ENCODE measurements at regions not wholly inside any gene's neighbourhood (a gene's known extent, or its start where the extent isn't known, plus 50 kb on each side); places are given as distances from the start of the nearest gene placed in this dataset.

DNA sequence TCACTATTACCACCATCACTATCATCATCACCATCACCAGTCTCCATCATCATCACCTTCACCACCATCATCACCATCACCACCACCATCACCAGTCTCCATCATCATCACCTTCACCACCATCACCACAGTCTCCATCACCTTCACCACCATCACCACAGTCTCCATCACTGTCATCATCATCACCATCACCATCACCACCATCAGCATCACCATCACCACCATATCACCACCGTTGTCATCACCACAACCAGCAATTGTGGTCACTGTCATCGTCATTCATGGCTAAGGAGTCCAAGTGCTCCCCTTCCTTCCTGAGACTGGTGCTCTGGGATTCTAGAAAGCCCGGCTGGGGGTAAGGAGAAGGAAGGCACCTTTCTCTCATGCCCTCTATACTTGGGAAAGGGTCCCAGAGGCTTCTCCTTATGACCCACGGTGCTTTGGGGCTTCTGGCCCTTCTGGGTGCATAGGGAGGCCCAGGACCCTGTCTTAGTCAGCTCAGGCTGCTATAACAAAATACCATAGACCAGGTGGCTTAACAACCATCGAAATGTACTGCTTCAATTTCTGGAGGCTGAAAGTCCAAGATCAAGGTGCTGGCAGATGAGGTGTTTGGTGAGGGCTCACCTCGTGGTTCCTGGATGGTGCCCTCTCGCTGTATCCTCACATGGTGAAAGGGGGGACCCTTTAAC, 93.4 kb upstream of the GSE1 start:
- no peak overlapping the region for H3T11ph ChIP-seq (ENCODE audit: low read length)
- H4K5ac ChIP-seq (ENCODE audit: insufficient read length, low read depth, low read length): no peak overlapping the region
- no peak overlapping the region for H4K91ac ChIP-seq (ENCODE audit: insufficient read length, low read depth, low read length)
- no peak overlapping the region for H2AK5ac ChIP-seq (ENCODE audit: insufficient read length, low read length)
- Mint-ChIP-seq H3K9me3 (peaks cover 0 to 6% of the 10 kb centered on the region in 2 experiments; a peak in 3 of 5 replicates), H3K4me3 (no peak overlapping the region), H3K27ac (no peak overlapping the region), H3K4me1 (peaks cover 24 to 44% of the 10 kb centered on the region in 2 experiments), H3K36me3 (ENCODE audit: insufficient read depth in 1 of 3, low read depth in 3 of 3) (peaks cover 0 to 9% (median 8%) of the 10 kb centered on the region in 3 experiments; a peak in 4 of 7 replicates), H3K27me3 (ENCODE audit: low read depth) (no peaks in the 10 kb centered on the region; the same call in 1 of the 2 replicates)
- no peak overlapping the region for H3K4ac ChIP-seq (ENCODE audit: low read depth, low read length)
- no CpG with 5 or more reads among the region's 7 CpGs for WGBS (ENCODE audit: extremely low coverage, insufficient read length, low lambda C conversion rate)
- H3K9ac ChIP-seq (ENCODE audit: extremely low read depth, insufficient read length, low read length): no peak overlapping the region
- no peak overlapping the region for H2BK5ac ChIP-seq (ENCODE audit: insufficient read length, low read length)
- no peak overlapping the region for H3K18ac ChIP-seq (ENCODE audit: insufficient read length, low read depth, low read length)
- H3K27me3 ChIP-seq (ENCODE audit: insufficient read depth, low read length): no peaks in the 10 kb centered on the region
- no peak overlapping the region for H3K56ac ChIP-seq (ENCODE audit: insufficient read length, low read depth, low read length)
- TF ChIP-seq, protein P1, sequence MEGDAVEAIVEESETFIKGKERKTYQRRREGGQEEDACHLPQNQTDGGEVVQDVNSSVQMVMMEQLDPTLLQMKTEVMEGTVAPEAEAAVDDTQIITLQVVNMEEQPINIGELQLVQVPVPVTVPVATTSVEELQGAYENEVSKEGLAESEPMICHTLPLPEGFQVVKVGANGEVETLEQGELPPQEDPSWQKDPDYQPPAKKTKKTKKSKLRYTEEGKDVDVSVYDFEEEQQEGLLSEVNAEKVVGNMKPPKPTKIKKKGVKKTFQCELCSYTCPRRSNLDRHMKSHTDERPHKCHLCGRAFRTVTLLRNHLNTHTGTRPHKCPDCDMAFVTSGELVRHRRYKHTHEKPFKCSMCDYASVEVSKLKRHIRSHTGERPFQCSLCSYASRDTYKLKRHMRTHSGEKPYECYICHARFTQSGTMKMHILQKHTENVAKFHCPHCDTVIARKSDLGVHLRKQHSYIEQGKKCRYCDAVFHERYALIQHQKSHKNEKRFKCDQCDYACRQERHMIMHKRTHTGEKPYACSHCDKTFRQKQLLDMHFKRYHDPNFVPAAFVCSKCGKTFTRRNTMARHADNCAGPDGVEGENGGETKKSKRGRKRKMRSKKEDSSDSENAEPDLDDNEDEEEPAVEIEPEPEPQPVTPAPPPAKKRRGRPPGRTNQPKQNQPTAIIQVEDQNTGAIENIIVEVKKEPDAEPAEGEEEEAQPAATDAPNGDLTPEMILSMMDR (conservative IDR thresholded peaks at IDR 0.05): no peak
- H3K79me2 ChIP-seq (ENCODE audit: insufficient read depth, low read length): no peaks in the 10 kb centered on the region
- H3K79me1 ChIP-seq (ENCODE audit: insufficient read depth, low read depth, low read length, poor library complexity, severe bottlenecking): no peaks in the 10 kb centered on the region
- H3K23ac ChIP-seq (ENCODE audit: insufficient read length, low read depth, low read length): no peak overlapping the region
- no peaks in the 10 kb centered on the region for H4K20me1 ChIP-seq (ENCODE audit: control insufficient read depth, insufficient read depth, insufficient read length)
- H2BK15ac ChIP-seq (ENCODE audit: low read depth, low read length): no peak overlapping the region
- H2AFZ ChIP-seq (ENCODE audit: low read length): no peak overlapping the region
- peaks cover 1% of the 10 kb centered on the region; the same call in 1 of the 2 replicates for H3K4me1 ChIP-seq (ENCODE audit: insufficient read depth, low read length)
- H3K4me2 ChIP-seq (ENCODE audit: insufficient read depth, insufficient read length, low read length): no peak overlapping the region
- H3K23me2 ChIP-seq (ENCODE audit: insufficient read length, low read depth, low read length, poor library complexity, severe bottlenecking): no peaks in the 10 kb centered on the region
- no peak overlapping the region for H2BK120ac ChIP-seq (ENCODE audit: low read depth, low read length, poor library complexity, severe bottlenecking)
- H4K8ac ChIP-seq (replicated peaks; ENCODE audit: insufficient read length, low read depth, low read length): no peak overlapping the region
- no peak overlapping the region for H3K14ac ChIP-seq (ENCODE audit: insufficient read depth, low read length)
- no peak overlapping the region for H2BK20ac ChIP-seq (ENCODE audit: low read depth, low read length, poor library complexity, severe bottlenecking)
- H3K9me3 ChIP-seq (ENCODE audit: control insufficient read depth, low read depth, low read length): no peaks in the 10 kb centered on the region
- H2BK12ac ChIP-seq (ENCODE audit: insufficient read length, low read depth, low read length): no peak overlapping the region
- H3K27ac ChIP-seq (ENCODE audit: insufficient read length, low read depth, low read length): no peak overlapping the region
- DNase-seq: no peak

Measured in H9 (cell line).